ENCODE measurements at regions not wholly inside any gene's neighbourhood (a gene's known extent, or its start where the extent isn't known, plus 50 kb on each side); places are given as distances from the start of the nearest gene placed in this dataset.

GRCh38 chr3:157755233-157755632, 252.0 kb upstream of the VEPH1 start:
- no peaks in the 10 kb centered on the region for H3K36me3 ChIP-seq (ENCODE audit: insufficient read depth, low read length)
- peak overlapping the region; percentile 12 for H2AFZ ChIP-seq (ENCODE audit: low read depth, low read length)
- peaks cover 33% of the 10 kb centered on the region for H3K4me1 ChIP-seq (ENCODE audit: insufficient read depth, low read length)
- H3K27me3 ChIP-seq (ENCODE audit: insufficient read depth, low read length): no peaks in the 10 kb centered on the region
- no peaks in the 10 kb centered on the region for H3K9me3 ChIP-seq (ENCODE audit: low read length)
- no peak overlapping the region for H3K4me3 ChIP-seq (ENCODE audit: low read length)

DNA sequence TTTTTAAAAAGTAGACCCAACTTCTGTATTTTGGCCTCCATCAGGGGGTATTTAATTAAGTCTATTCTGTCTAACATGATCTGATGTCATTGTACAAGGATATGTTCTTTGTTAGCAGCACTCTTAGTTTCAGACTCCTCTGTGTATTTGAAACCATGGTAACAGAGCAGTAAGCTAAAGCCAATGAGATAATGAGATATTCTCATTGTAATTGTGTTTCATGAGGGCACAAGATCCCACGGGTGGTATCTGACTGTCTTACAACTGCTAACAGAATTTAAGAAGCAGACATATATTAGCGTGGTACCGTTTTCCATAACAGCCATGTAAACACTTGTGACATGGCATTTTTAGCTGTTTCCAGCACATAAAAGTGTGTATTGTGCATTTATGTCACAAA, 251.2 kb upstream of the VEPH1 start:
- peaks cover 33% of the 10 kb centered on the region for H3K4me1 ChIP-seq (ENCODE audit: insufficient read depth, low read length)
- peak overlapping the region; percentile 25 for H3K4me3 ChIP-seq (ENCODE audit: low read length)
- H3K27me3 ChIP-seq (ENCODE audit: insufficient read depth, low read length): no peaks in the 10 kb centered on the region
- no peaks in the 10 kb centered on the region for H3K9me3 ChIP-seq (ENCODE audit: low read length)
- H3K36me3 ChIP-seq (ENCODE audit: insufficient read depth, low read length): no peaks in the 10 kb centered on the region
- peak overlapping the region; percentile 12 for H2AFZ ChIP-seq (ENCODE audit: low read depth, low read length)

DNA sequence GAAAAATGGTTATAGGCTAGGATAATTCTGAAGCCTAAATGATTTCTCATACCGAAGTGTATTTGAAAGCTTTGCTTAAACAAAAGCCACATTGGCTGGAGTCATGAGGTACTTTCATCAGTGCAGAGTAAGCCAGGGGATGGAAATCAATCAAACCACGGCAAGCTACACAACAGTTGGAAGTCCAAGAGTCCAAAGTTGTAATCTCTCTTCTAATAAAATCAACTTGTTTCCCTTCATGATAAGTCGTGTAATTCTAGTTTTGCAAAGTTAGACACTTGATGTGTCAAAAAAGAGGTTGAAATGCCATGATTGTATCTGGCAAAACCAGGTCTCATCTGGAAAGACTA, 250.5 kb upstream of the VEPH1 start:
- no peak overlapping the region for H2AFZ ChIP-seq (ENCODE audit: low read depth, low read length)

DNA sequence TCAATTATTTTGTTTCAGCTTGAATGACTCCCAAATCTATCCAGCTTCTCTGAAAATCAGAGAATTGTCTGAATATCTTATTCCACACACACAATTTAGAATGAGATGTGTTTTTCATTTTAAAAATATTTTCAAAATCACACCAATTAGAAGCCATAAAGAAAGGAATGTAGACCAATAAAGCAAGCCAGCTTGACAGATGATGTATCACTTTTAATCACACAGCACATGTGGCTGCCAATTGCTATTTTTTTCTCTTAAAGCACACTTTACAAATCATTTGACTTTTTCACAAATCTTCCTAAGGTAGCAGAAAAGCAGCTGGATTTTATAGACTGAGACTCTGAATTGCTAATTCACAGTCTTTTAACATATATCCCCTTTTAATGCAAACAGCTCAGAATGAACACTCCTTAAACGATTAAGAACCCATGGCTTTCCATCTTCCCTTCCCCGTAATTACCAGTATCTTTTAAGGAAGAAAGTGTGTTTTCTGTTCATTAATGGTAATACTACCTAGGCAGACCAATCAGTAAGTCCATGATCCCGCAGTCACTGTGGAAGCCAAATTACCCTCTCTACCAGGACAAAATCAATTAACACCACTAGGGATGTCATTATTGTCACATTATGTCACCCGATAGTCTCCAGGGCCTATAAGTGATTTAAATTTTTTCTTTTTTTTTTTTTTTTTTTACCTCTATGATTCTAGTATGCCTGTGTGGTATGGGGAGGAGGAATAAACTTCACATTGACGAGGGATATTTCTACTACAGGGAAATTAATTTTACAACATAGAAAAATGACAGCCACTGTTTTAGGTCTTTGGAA, 250.0 kb upstream of the VEPH1 start:
- H3K4me1 ChIP-seq (ENCODE audit: insufficient read depth, low read length): peaks cover 33% of the 10 kb centered on the region
- no peaks in the 10 kb centered on the region for H3K9me3 ChIP-seq (ENCODE audit: low read length)
- H3K27me3 ChIP-seq (ENCODE audit: insufficient read depth, low read length): no peaks in the 10 kb centered on the region
- H3K36me3 ChIP-seq (ENCODE audit: insufficient read depth, low read length): no peaks in the 10 kb centered on the region
- H2AFZ ChIP-seq (ENCODE audit: low read depth, low read length): no peak overlapping the region
- no peak overlapping the region for H3K4me3 ChIP-seq (ENCODE audit: low read length)

More for the DNA sequence above, 250.5 kb upstream of the VEPH1 start:
- Histone ChIP-seq H3K4me3 (ENCODE audit: low read length) (no peak overlapping the region), H3K27me3 (ENCODE audit: insufficient read depth, low read length) (no peaks in the 10 kb centered on the region), H3K9me3 (ENCODE audit: low read length) (no peaks in the 10 kb centered on the region), H3K36me3 (ENCODE audit: insufficient read depth, low read length) (no peaks in the 10 kb centered on the region), H3K4me1 (ENCODE audit: insufficient read depth, low read length) (peaks cover 33% of the 10 kb centered on the region)

DNA sequence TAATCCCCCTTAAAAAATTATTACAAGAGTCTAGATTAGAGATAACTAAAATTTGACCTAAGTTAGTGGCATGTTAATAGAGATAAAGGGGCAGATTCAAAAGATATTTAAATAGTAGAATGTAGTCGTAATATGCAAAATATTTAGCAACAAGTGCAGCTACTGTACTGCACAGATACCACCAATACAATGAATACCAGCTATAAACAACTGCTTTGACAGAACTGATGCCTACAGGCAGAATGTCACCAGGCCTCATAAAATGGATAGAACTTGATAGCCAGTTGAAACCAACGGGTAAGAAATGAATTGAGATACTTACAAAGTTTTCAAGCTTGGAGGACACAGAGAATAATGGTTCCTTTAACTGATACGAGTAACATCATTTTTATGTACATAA, 249.3 kb upstream of the VEPH1 start:
- Histone ChIP-seq H3K36me3 (ENCODE audit: insufficient read depth, low read length) (no peaks in the 10 kb centered on the region), H3K4me1 (ENCODE audit: insufficient read depth, low read length) (peaks cover 33% of the 10 kb centered on the region), H3K4me3 (ENCODE audit: low read length) (no peak overlapping the region), H3K27me3 (ENCODE audit: insufficient read depth, low read length) (no peaks in the 10 kb centered on the region), H3K9me3 (ENCODE audit: low read length) (no peaks in the 10 kb centered on the region), H2AFZ (ENCODE audit: low read depth, low read length) (no peak overlapping the region)

- no peak overlapping the region for H2AFZ ChIP-seq (ENCODE audit: low read depth, low read length)
- no peaks in the 10 kb centered on the region for H3K36me3 ChIP-seq (ENCODE audit: insufficient read depth, low read length)
- no peaks in the 10 kb centered on the region for H3K27me3 ChIP-seq (ENCODE audit: insufficient read depth, low read length)
- H3K9me3 ChIP-seq (ENCODE audit: low read length): no peaks in the 10 kb centered on the region
- H3K4me3 ChIP-seq (ENCODE audit: low read length): no peak overlapping the region
- peaks cover 33% of the 10 kb centered on the region for H3K4me1 ChIP-seq (ENCODE audit: insufficient read depth, low read length)
These were observed 248.2 kb upstream of the VEPH1 start for GRCh38 chr3:157751386-157751785.

- H3K27me3 ChIP-seq (ENCODE audit: insufficient read depth, low read length): no peaks in the 10 kb centered on the region
- H3K36me3 ChIP-seq (ENCODE audit: insufficient read depth, low read length): no peaks in the 10 kb centered on the region
- no peak overlapping the region for H2AFZ ChIP-seq (ENCODE audit: low read depth, low read length)
- H3K9me3 ChIP-seq (ENCODE audit: low read length): no peaks in the 10 kb centered on the region
- no peaks in the 10 kb centered on the region for H3K4me1 ChIP-seq (ENCODE audit: insufficient read depth, low read length)
- H3K4me3 ChIP-seq (ENCODE audit: low read length): no peak overlapping the region
These were observed 243.2 kb upstream of the VEPH1 start for GRCh38 chr3:157746391-157746790.

DNA sequence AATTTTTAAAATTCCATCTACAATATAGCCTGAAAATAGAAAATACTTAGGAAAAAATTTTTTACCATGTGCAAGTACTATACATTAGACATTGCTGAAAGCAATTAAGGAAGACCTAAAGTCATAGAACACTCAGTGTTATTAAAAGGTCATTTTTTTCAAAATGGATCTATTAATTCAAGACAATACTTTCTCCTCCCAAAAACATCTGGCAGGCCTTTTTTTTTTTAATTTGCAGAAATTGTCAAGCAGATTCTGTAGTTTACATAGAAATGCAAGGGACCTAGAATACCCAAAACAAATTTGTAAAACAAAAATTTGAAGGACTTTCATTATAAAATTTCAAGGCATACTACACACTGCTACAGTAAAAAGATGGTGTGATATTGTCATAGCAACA, 238.4 kb upstream of the VEPH1 start:
- Histone ChIP-seq H3K36me3 (ENCODE audit: insufficient read depth, low read length) (no peaks in the 10 kb centered on the region), H3K4me3 (ENCODE audit: low read length) (no peak overlapping the region), H3K4me1 (ENCODE audit: insufficient read depth, low read length) (no peaks in the 10 kb centered on the region), H3K27me3 (ENCODE audit: insufficient read depth, low read length) (no peaks in the 10 kb centered on the region), H3K9me3 (ENCODE audit: low read length) (no peaks in the 10 kb centered on the region), H2AFZ (ENCODE audit: low read depth, low read length) (no peak overlapping the region)

- H3K36me3 ChIP-seq (ENCODE audit: insufficient read depth, low read length): no peaks in the 10 kb centered on the region
- no peaks in the 10 kb centered on the region for H3K9me3 ChIP-seq (ENCODE audit: low read length)
- H3K4me1 ChIP-seq (ENCODE audit: insufficient read depth, low read length): no peaks in the 10 kb centered on the region
- no peak overlapping the region for H2AFZ ChIP-seq (ENCODE audit: low read depth, low read length)
- no peaks in the 10 kb centered on the region for H3K27me3 ChIP-seq (ENCODE audit: insufficient read depth, low read length)
- no peak overlapping the region for H3K4me3 ChIP-seq (ENCODE audit: low read length)
These were observed 235.2 kb upstream of the VEPH1 start for GRCh38 chr3:157738441-157738840.

GRCh38 chr3:157718800-157719199, 215.6 kb upstream of the VEPH1 start:
- no peaks in the 10 kb centered on the region for H3K36me3 ChIP-seq (ENCODE audit: insufficient read depth, low read length)
- no peak overlapping the region for H2AFZ ChIP-seq (ENCODE audit: low read depth, low read length)
- H3K4me1 ChIP-seq (ENCODE audit: insufficient read depth, low read length): no peaks in the 10 kb centered on the region
- no peaks in the 10 kb centered on the region for H3K9me3 ChIP-seq (ENCODE audit: low read length)
- no peak overlapping the region for H3K4me3 ChIP-seq (ENCODE audit: low read length)
- H3K27me3 ChIP-seq (ENCODE audit: insufficient read depth, low read length): peaks cover 2% of the 10 kb centered on the region

GRCh38 chr3:157713101-157713500, 209.9 kb upstream of the VEPH1 start:
- Histone ChIP-seq H3K27me3 (ENCODE audit: insufficient read depth, low read length) (peaks cover 2% of the 10 kb centered on the region), H3K36me3 (ENCODE audit: insufficient read depth, low read length) (no peaks in the 10 kb centered on the region), H3K9me3 (ENCODE audit: low read length) (no peaks in the 10 kb centered on the region), H3K4me1 (ENCODE audit: insufficient read depth, low read length) (no peaks in the 10 kb centered on the region), H3K4me3 (ENCODE audit: low read length) (no peak overlapping the region), H2AFZ (ENCODE audit: low read depth, low read length) (no peak overlapping the region)

DNA sequence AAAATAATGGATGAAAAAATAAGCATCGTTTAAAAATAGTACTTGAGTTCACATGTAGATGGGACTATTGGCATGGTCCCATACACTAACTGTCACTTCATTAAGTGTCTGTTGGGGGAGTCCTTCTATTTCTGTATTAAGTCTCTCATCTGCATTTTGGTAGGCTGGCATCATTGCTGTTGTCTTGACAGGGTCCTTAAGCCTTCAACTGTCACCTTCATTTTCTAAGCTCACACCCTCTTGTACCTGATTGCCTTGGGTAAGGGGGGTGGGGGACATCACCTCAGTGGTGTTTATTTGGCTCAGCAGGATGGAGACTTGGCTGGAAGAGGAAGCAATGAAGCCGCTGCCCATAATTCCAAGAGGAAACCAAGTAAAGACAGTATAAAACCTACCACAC, 202.0 kb upstream of the VEPH1 start:
- Histone ChIP-seq H2AFZ (ENCODE audit: low read depth, low read length) (no peak overlapping the region), H3K27me3 (ENCODE audit: insufficient read depth, low read length) (no peaks in the 10 kb centered on the region), H3K36me3 (ENCODE audit: insufficient read depth, low read length) (no peaks in the 10 kb centered on the region), H3K4me1 (ENCODE audit: insufficient read depth, low read length) (no peaks in the 10 kb centered on the region), H3K4me3 (ENCODE audit: low read length) (no peak overlapping the region), H3K9me3 (ENCODE audit: low read length) (no peaks in the 10 kb centered on the region)

- H3K9me3 ChIP-seq (ENCODE audit: low read length): no peaks in the 10 kb centered on the region
- no peaks in the 10 kb centered on the region for H3K4me1 ChIP-seq (ENCODE audit: insufficient read depth, low read length)
- no peak overlapping the region for H2AFZ ChIP-seq (ENCODE audit: low read depth, low read length)
- H3K36me3 ChIP-seq (ENCODE audit: insufficient read depth, low read length): no peaks in the 10 kb centered on the region
- no peak overlapping the region for H3K4me3 ChIP-seq (ENCODE audit: low read length)
- H3K27me3 ChIP-seq (ENCODE audit: insufficient read depth, low read length): no peaks in the 10 kb centered on the region
These were observed 197.2 kb upstream of the VEPH1 start for GRCh38 chr3:157700405-157700804.

DNA sequence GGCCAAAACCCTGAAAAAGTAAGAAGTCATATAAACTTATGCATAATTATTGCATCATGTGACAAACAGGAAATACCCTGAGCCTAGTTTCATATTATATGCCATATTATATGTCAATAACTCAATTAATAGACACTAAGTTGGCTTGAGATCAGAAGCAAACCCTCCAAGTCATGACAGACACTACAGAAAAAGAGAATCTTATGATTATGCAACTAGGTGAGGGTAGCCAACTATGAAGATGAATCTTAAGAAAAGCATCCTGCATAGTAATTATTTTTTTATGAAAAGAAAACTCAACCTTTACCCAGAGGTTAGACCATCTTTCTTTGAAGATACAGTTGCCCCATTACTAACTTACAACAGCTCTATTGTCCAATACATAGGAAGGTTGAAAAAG, 192.4 kb upstream of the VEPH1 start:
- H3K27me3 ChIP-seq (ENCODE audit: insufficient read depth, low read length): no peaks in the 10 kb centered on the region
- no peak overlapping the region for H2AFZ ChIP-seq (ENCODE audit: low read depth, low read length)
- H3K4me1 ChIP-seq (ENCODE audit: insufficient read depth, low read length): no peaks in the 10 kb centered on the region
- H3K4me3 ChIP-seq (ENCODE audit: low read length): no peak overlapping the region
- H3K9me3 ChIP-seq (ENCODE audit: low read length): no peaks in the 10 kb centered on the region
- no peaks in the 10 kb centered on the region for H3K36me3 ChIP-seq (ENCODE audit: insufficient read depth, low read length)
